HG03103 (cell line): ENCODE measurements at regions not wholly inside any gene's neighbourhood (a gene's known extent, or its start where the extent isn't known, plus 50 kb on each side); places are given as distances from the start of the nearest gene placed in this dataset.
"Not testable (repeated sequence)": the region's sequence is repeated elsewhere in the genome, so short reads cannot be mapped to it uniquely, and the experiment has no call there.

Experiments
- ATAC-seq: cut with Tn5 transposase; IDR thresholded peaks from one replicate; pipeline ENCODE4 v1.9.1; 2021; ENCODE audit warnings: low read depth; ENCODE audit not compliant: unreplicated experiment

GRCh38 chr4:173475751-173476150, 54.3 kb downstream of the HAND2 start:
- ATAC-seq, result no peak

GRCh38 chr4:173469622-173470021, 60.4 kb downstream of the HAND2 start:
- ATAC-seq, result no peak

GRCh38 chr4:173468314-173468713, 61.7 kb downstream of the HAND2 start:
- ATAC-seq, result no peak

GRCh38 chr4:173466101-173466500, 63.9 kb downstream of the HAND2 start:
- no peak for ATAC-seq

- ATAC-seq, result no peak
Measured at GRCh38 chr4:173464481-173464880, 65.5 kb downstream of the HAND2 start.

GRCh38 chr4:173463816-173464215, 64.9 kb upstream of the SCRG1 start:
- no peak for ATAC-seq

GRCh38 chr4:173461170-173461569, 62.3 kb upstream of the SCRG1 start:
- no peak for ATAC-seq

GRCh38 chr4:173459857-173460256, 60.9 kb upstream of the SCRG1 start:
- ATAC-seq, result no peak

GRCh38 chr4:173457893-173458292, 59.0 kb upstream of the SCRG1 start:
- ATAC-seq, result no peak

- not testable (repeated sequence) for ATAC-seq
Measured at GRCh38 chr4:173451435-173451834, 52.5 kb upstream of the SCRG1 start.

GRCh38 chr4:173450281-173450680, 51.4 kb upstream of the SCRG1 start:
- no peak for ATAC-seq

GRCh38 chr4:173449380-173449717, 50.4 kb upstream of the SCRG1 start:
- ATAC-seq, result no peak

- ATAC-seq, result peak; percentile 56
Measured at GRCh38 chr4:173448608-173449379, 49.9 kb upstream of the SCRG1 start.
